ENCODE measurements at regions not wholly inside any gene's neighbourhood (a gene's known extent, or its start where the extent isn't known, plus 50 kb on each side); places are given as distances from the start of the nearest gene placed in this dataset.

GRCh38 chr6:40738551-40739193, 151.5 kb upstream of the LRFN2 start:
- DNase-seq, result no peak

DNA sequence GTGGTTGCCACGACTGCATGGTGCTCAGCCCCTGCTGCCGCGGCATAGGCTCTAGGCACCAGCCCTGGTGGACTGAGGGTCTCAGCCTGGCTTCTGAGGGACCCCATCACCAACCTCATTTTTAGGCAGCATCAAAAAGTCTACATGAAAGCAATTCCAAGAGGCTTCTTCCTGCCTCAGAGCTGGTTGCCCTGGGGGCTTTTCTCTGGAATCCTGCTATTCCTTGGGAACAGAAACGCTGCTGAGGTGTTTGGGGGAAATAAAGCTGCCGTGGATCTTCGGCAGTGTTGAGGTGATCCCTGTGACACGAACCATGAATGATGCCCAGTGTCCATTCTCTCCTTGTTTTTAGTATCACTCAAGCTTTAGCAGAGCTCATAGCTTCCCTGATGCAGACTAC, 148.4 kb upstream of the LRFN2 start:
- DNase-seq, result no peak

DNA sequence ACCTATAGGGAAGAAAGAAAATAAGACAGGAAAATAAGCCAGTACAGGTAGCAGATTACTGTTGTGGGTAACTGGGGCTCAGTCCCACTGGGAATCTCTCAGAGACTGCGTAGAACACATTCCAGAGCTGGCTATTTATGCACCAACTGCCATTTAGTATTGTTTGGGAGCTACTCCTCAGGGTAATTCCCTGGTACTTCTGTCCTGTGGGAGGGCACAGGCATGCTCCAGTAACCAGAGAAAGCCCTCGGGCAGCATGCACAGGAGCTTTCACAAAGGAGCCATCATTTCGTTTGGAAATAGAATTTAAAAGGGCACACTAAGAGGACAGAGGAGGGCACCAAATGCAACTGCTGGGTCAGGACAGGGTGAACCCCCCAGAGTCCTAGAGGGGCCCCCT, 148.0 kb upstream of the LRFN2 start:
- peak; percentile 15 for DNase-seq

DNA sequence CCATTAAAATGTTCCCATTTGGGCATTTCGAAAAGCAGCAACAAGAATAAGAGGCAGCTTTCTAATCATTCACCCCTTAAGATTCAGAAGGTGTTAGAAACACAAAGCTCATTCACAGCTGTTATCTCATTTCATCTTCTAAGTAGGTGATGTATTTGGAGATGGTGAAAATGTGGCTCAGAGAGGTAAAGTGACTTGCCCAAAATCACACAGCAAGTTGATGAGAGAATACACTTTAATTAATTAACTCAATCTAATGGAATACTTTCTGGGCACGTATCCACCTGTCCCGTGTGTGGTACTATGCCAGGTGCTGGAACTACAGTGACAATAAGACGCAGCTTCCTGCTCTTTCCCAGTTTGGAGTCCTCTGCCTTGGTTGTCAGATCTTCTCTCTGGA, 147.4 kb upstream of the LRFN2 start:
- no peak for DNase-seq

- DNase-seq, result no peak
Measured at GRCh38 chr6:40733770-40734396, 146.7 kb upstream of the LRFN2 start.

DNA sequence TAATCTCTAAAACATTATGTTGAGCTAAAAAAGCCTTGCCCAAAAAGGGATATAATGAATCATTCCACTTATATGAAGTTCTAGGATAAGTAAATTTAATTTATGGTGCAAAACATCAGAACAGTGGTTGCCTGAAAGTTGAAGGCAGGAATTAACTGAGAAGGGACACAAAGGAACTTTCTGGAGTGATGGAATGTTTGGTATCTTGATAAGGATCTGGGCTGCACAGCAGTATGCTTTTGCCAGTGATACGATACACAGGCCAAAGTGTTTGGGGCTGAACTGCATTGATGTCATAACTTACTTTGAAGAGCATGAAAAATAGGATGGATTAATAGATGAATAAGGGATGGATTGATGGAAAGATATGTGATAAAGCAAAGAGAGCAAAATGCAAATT, 146.1 kb upstream of the LRFN2 start:
- DNase-seq, result no peak

DNA sequence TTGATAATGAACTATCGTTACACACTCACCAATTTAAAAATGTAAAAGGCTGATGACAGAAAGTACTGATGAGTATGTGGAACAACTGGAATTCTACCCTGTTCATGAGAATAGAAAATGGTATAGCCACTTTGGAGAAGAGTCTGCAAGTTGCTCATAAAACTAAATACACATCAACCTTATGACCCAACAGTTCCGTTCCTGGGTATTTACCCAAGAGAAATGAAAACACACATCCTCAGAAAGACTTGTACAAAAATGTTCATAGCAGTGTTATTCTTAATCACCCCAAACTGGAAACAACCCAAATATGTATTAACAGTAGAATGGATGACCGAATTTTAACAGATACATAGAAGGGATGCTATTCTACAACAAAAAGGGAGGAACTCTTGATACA, 145.7 kb upstream of the LRFN2 start:
- DNase-seq, result no peak

- no peak for DNase-seq
Measured at GRCh38 chr6:40728643-40729042, 141.5 kb upstream of the LRFN2 start.

DNA sequence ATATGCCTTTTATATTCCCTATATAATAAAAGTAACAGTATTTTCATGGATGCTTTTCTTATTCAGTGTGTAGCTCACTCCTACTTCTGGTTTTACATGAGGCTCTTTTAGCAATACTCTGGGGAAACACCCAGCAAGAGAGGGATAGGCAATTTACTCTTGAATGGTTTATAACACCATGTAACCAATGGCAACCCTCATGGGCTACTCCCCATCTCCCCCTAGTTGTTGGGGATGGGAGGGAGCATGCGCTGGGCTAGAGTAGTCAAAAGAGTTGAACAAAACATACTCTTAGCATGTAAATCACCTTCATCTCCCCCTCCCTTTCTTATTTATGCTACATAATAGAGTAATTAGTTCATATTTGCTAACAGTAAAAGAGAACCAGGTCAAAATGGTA, 140.1 kb upstream of the LRFN2 start:
- no peak for DNase-seq

DNA sequence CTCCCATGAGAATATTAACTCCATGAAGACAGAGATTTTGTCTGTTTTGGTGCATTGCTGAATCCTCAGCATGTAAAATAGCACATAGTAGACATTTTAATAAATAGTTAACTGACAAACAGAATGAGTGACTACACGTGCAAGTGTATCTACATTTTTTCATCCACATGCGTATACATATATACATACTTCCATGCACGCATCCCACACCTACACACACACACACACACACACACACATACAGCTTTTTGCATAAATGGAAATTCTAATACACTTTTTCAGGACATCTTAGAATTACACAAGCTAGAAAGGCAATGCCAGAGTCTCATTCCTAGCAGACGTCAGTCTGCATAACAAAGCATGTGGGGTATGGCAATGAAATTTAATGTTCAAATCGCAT, 139.7 kb upstream of the LRFN2 start:
- no peak for DNase-seq

DNA sequence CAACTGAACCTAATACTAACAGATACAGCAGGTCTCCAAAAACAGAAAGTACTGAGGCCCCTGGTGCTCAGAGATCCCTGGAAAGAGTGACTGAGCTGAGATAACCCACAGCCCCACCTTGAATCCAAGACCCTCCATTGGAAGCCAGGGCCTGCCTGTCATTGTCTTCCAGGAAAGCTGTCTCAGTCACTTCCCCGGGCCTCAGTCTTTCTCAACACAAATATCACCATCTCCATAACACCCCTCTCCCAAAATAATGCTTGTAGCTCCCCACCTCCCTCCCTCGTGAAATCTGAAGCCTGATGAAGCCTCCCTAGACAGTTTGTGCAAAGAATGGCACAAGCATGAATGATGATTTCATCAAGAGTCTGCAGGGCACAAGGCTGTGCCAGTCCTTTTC, 138.2 kb upstream of the LRFN2 start:
- DNase-seq, result no peak

GRCh38 chr6:40724886-40725285, 137.7 kb upstream of the LRFN2 start:
- no peak for DNase-seq

DNA sequence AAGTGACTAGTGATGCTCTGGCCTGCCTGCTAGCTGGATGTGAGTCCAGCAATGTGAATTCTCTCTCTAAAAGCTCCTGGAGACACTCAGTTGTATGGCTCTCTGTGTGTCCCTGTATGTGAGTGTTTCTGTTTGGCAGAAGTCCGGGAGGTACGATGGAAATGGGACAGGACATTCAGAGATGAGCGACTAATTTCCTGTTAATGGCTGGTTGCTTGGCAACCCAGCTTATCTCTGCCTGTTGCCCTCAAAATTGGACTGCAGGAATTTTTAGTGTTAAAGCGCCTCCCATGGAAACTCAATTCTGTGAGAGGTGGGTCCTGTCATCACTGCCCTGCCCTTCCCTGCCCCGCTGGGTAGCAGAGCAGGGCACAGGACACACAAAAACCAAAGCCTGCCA, 136.8 kb upstream of the LRFN2 start:
- DNase-seq, result no peak

DNA sequence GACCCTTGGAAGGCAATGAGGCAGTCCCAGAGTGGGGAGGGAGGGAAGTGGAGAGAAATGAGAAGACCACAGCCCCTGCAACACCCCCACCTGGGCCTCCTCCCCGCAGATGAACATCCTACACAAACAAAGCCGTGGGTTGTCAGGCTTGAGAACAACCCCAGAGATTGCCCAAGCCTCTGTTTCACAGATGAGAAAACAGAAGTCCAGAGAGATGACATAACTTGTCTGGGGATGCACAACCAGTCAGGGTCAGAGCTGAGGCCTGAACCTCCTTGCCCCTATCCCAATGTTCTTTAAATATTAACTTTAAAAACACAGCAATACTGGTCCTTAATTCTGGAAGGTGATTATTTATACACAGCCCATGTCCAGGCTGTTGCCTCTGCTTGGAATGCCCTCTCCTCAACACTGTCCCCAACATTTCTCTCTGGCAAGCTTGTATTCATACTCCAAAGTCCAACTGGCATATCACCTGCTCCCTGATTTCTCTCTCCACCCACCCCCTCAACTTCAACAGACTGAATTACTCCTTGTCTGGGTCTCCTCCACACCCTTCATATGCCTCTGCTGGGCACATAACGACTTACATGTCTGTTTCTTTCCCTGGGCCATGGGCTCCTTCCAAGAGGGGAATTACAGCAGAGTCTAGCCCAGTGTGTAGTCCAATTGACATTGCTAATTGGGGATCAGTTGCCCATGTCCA, 135.5 kb upstream of the LRFN2 start:
- DNase-seq, result no peak

GRCh38 chr6:40722091-40722490, 134.9 kb upstream of the LRFN2 start:
- no peak for DNase-seq

DNA sequence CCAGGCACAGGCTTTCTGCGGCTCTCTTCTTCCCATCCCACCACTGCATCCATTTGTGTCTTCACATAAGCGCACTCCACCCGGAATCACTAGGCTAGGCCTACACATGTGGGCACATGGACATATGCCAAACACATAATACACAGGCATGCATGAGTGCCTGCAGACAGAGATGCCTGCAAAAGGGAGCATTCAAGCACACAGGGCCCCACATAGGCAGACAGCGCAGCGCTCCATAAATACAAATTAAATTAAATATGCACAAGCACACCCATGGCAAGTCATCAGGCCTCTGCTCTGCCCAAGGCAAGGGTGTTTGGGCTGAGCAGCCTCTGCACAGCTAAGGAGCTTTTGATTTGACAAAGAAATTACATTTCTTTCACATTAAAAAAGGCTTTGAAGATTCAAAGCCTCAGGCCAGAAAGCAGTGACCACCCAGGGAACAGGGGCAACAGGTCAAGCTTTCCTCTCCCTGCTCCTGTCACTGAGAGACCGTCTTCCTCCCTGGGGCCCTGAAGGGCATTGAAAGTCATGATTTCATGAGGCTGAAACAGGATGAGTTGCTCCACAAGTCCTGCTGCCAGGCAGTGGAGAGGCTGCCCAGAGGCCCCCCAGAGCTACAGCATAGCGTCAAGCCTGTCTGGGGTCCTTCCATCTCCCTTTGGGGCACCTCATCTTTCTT, 134.2 kb upstream of the LRFN2 start:
- DNase-seq, result peak; percentile 85

GRCh38 chr6:40720375-40720748, 133.2 kb upstream of the LRFN2 start:
- DNase-seq, result no peak

DNA sequence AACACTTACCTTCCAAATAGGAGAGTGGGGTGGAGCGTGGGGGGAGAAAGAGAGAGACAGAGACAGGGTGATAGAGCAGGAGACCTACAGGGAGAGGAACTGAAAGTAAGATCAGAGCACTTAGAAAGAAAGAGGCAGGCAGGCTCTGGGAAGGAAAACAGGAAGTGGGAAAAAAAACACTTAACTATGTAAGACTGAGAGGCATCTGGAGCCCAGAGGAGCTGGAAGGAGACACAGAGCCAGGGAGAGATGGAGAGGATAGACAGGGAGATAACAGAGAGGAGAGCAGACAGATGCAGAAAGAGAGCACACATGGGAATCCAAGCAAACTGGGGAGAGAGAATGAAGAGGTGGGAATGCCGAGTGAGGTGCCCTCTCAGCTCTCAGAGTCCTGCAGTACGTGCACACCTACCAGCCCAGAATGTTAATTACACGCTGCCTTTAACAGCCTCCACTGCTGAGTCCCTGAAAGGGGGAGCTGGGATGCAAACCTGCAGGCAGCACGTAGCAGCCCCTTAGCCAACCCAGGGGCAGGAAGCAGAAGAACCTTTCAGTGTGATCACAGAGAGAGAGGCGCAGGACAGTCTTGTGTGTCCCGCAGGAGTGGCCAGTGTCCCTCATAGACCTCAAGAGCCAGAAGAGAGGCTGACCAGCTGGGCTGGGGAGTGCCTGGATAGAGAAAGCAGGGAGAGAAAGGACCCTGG, 132.7 kb upstream of the LRFN2 start:
- peak; percentile 78 for DNase-seq

DNA sequence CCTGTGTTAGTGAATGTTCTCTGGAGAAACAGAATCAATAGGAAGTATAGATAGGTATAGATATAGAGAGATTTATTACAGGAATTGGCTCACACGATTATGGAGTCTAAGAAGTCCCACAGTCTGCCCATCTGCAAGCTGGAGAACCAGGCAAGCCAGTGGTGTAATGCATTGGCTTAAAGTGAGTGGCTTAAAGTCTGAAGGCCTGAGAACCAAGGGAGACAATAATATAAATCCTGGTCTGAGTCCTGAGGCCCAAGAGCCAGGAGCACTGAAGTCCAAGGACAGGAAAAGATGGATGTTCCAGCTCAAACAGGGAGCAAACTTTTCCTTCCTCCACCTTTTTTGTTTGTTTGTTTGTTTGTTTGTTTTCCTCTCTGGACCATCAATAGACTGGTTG, 131.2 kb upstream of the LRFN2 start:
- DNase-seq, result no peak

- no peak for DNase-seq
Measured at GRCh38 chr6:40717411-40718057, 130.4 kb upstream of the LRFN2 start.

DNA sequence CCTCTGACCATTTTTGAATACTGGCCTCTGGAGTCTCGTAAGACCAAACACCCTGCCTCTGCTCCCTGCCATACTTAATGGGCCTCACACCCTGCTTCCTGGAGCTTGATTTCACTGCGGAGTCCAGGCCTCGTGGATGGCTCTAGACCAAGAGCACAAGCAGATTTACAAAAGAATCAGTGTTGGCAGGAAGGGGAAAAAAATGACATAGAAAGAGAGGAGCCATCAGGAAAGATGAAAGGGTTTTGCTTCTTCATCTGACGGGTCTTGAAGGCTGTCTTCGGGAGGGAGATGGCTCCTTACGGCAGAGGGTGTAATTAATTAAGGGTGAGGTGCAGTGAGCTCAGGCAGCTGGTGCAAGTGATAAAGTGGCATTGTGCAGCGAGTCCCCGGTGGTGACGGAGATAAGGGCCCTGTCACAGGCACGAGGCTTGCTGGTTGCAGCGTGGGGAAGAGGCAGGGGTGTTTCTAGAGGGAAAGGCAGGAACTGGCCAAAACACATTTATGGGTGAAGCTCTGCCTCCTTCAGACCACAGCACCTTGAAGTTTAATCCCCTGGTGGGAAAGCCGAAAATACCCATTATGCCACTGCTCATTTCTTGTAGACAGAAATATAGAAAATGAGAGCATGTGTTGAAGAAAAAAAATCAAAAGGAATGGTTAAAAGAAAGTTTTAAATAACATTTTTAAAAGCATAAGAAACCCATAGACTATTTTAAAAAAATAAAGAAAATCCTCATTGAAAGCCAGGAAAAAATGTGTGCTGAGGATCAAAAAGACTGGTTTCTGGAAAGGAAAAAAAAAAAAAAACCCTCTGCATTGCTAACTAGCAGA, 128.6 kb upstream of the LRFN2 start:
- DNase-seq, result peak; percentile 45
